K562 (cell line): ENCODE measurements at regions not wholly inside any gene's neighbourhood (a gene's known extent, or its start where the extent isn't known, plus 50 kb on each side); places are given as distances from the start of the nearest gene placed in this dataset.

ENCODE experiments used
- ATAC-seq: fragments of 200-7000 bp; cut with Tn5 transposase; 3 replicates; pipeline ENCODE4 v1.9.1; 2020; ENCODE audit warnings: moderate library complexity
- BruUV-seq: library from RNA; stranded (reverse); fragments of 400-500 nt; replicated peaks from 2 replicates; lab custom pipeline; 2021; lab: Mats Ljungman, UMichigan
- CTCF ChIA-PET: fragments of 300-600 bp; formaldehyde crosslinking; extraction: SDS; loops from one replicate; lab custom pipeline; 2021; ENCODE audit warnings: low intra/inter-chr PET ratio; lab: Yijun Ruan, JAX
- POLR2A ChIA-PET: fragments of 300-600, 350-650 bp; sonication (Branson Sonifier 250); formaldehyde crosslinking; extraction: SDS; loops from one replicate; lab custom pipeline; 2021; ENCODE audit warnings: antibody characterized with exemption, inconsistent platforms; lab: Yijun Ruan, JAX
- DNase-seq, 4 experiments: peaks; one replicate each; pipeline versions ENCODE4 v3.0.0 to v3.0.0-alpha.2; 2011 to 2018; ENCODE audit warnings: low spot score in 3 of 4, mixed read lengths in 3 of 4; ENCODE audit errors: extremely low read depth in 1 of 4
- FAIRE-seq: peaks from 2 replicates; lab custom pipeline; 2011; peaks lifted over from hg19 to GRCh38; lab: Jason Lieb, UNC
- H2AFZ ChIP-seq: 2 replicates; pipeline ENCODE4 v1.6.0; 2011; ENCODE audit warnings: low read depth, low read length, control low read depth, inconsistent platforms
- H3K27ac ChIP-seq: fragments of 200-600 bp; 3 replicates; pipeline ENCODE4 v1.8.0; 2011; ENCODE audit warnings: low read depth, mild to moderate bottlenecking, control low read depth, inconsistent platforms, low read length, moderate library complexity, mixed read lengths; ENCODE audit errors: extremely low read depth
- H3K27me3 ChIP-seq, 2 experiments: fragments of 300-600 bp in 1 of 2; 2 replicates in 1 of 2; 3 replicates in 1 of 2; pipeline versions ENCODE4 v1.6.0 to v1.8.0; 2011; ENCODE audit warnings: inconsistent platforms in 2 of 2, low read length in 2 of 2, mild to moderate bottlenecking in 1 of 2, mixed read lengths in 1 of 2, moderate library complexity in 1 of 2; ENCODE audit not compliant: control insufficient read depth in 2 of 2, insufficient read depth in 2 of 2
- H3K36me3 ChIP-seq: fragments of 300-600 bp; 3 replicates; pipeline ENCODE4 v1.8.0; 2011; ENCODE audit warnings: mild to moderate bottlenecking, low read length, inconsistent platforms; ENCODE audit not compliant: control insufficient read depth, insufficient read depth
- H3K4me1 ChIP-seq, 2 experiments: fragments of 200-600 bp in 1 of 2; replicated peaks in 1 of 2; 2 replicates in 1 of 2; 3 replicates in 1 of 2; pipeline versions ENCODE4 v1.5.1 to v1.8.0; 2011; ENCODE audit warnings: inconsistent platforms in 2 of 2, low read length in 2 of 2, mild to moderate bottlenecking in 1 of 2, mixed read lengths in 1 of 2, moderate library complexity in 1 of 2; ENCODE audit not compliant: control insufficient read depth in 2 of 2, insufficient read depth in 2 of 2
- H3K4me2 ChIP-seq: 2 replicates; pipeline ENCODE4 v1.6.1; 2011; ENCODE audit warnings: low read length, control low read depth, inconsistent platforms, mixed read lengths; ENCODE audit not compliant: insufficient read depth
- H3K4me3 ChIP-seq: fragments of 200-600 bp; sonication (generic), shearing (Covaris generic); 2 replicates; pipeline ENCODE4 v1.5.1; 2016; ENCODE audit warnings: control low read depth, inconsistent platforms
- H3K79me2 ChIP-seq: fragments of 200-600 bp; 3 replicates; pipeline ENCODE4 v1.8.0; 2011; ENCODE audit warnings: low read length, inconsistent platforms; ENCODE audit not compliant: control insufficient read depth, insufficient read depth
- H3K9ac ChIP-seq, 2 experiments: 2 replicates each; pipeline versions ENCODE4 v1.6.0 to v1.6.1; 2011; ENCODE audit warnings: low read depth in 2 of 2, low read length in 2 of 2, control low read depth in 1 of 2, inconsistent platforms in 1 of 2, mild to moderate bottlenecking in 1 of 2, mixed read lengths in 1 of 2; ENCODE audit not compliant: insufficient read depth in 1 of 2
- H3K9me1 ChIP-seq: one replicate; pipeline ENCODE4 v1.6.0; 2011; ENCODE audit warnings: inconsistent platforms, mild to moderate bottlenecking, low read length, moderate library complexity; ENCODE audit not compliant: control insufficient read depth, insufficient read depth
- H3K9me3 ChIP-seq: replicated peaks from 2 replicates; pipeline ENCODE4 v1.5.1; 2011; ENCODE audit warnings: low read depth, low read length, inconsistent platforms; ENCODE audit not compliant: control insufficient read depth, insufficient read depth
- H4K20me1 ChIP-seq: replicated peaks from 2 replicates; pipeline ENCODE4 v1.6.1; 2011; ENCODE audit warnings: low read length, inconsistent platforms, mixed read lengths; ENCODE audit not compliant: control insufficient read depth, insufficient read depth
- KAT7 ChIP-seq: sonication (generic); formaldehyde crosslinking; IDR thresholded peaks from 2 replicates; pipeline ENCODE4 v1.8.0; 2022; ENCODE audit warnings: missing genetic modification reagents, mild to moderate bottlenecking, borderline replicate concordance
- LARP7 ChIP-seq: fragments of 450-650 bp; IDR thresholded peaks from 2 replicates; pipeline ENCODE4 v1.6.1; 2016
- MAFF ChIP-seq: IDR thresholded peaks from 2 replicates; pipeline ENCODE4 v1.6.1; 2012; ENCODE audit warnings: low read length, improper control_type of control experiment
- OTX1 ChIP-seq: fragments of 450-650 bp; formaldehyde crosslinking; IDR thresholded peaks from 2 replicates; pipeline ENCODE4 v1.4.0; 2022; ENCODE audit warnings: mild to moderate bottlenecking
- PCBP2 ChIP-seq: fragments of 200-400 bp; formaldehyde crosslinking; IDR thresholded peaks from 2 replicates; pipeline ENCODE4 v1.6.1; 2018; ENCODE audit warnings: low read length, low read depth, mild to moderate bottlenecking, moderate library complexity; ENCODE audit not compliant: poor library complexity, severe bottlenecking
- SIN3A ChIP-seq, 2 experiments: fragments of 150-350 bp in 1 of 2; IDR thresholded peaks; 2 replicates each; pipeline ENCODE4 v1.6.1; 2011 to 2016; ENCODE audit warnings: borderline replicate concordance in 2 of 2, low read depth in 2 of 2, low read length in 2 of 2, mild to moderate bottlenecking in 2 of 2, moderate library complexity in 2 of 2; ENCODE audit not compliant: control insufficient read depth in 1 of 2
- ZNF124 ChIP-seq: sonication (generic); formaldehyde crosslinking; IDR thresholded peaks from 2 replicates; pipeline ENCODE4 v1.8.1; 2022; ENCODE audit warnings: missing genetic modification reagents
- WGBS: fragments of 100-300 bp; shearing (Covaris generic); methylation state at CpG from one replicate; pipeline ENCODE4 v1.1.6; 2016; ENCODE audit warnings: low coverage, mixed read lengths; ENCODE audit not compliant: insufficient coverage; ENCODE audit errors: missing lambda C conversion rate; 5-methylcytosine and 5-hydroxymethylcytosine counted together
- in situ Hi-C: fragments of 300-500 bp; cut with MboI; formaldehyde crosslinking; loops from 4 replicates; pipeline ENCODE4 v1.15.0; 2018; ENCODE audit warnings: inconsistent platforms, mixed read lengths
- intact Hi-C: fragments of 100-400 bp; cut with micrococcal nuclease; formaldehyde crosslinking; loops from 2 replicates; pipeline ENCODE4 v1.14.2; 2022
- TF ChIP-seq, protein P1 (sequence below): fragments of 250-450 bp; sonication (Bioruptor Pico); IDR thresholded peaks from 2 replicates; pipeline ENCODE4 v1.4.0; 2020; ENCODE audit warnings: borderline replicate concordance
- TF ChIP-seq, protein P2 (sequence below): fragments of 450-650 bp; IDR thresholded peaks from 2 replicates; pipeline ENCODE4 v1.6.1; 2016; ENCODE audit warnings: antibody characterized with exemption

DNA sequence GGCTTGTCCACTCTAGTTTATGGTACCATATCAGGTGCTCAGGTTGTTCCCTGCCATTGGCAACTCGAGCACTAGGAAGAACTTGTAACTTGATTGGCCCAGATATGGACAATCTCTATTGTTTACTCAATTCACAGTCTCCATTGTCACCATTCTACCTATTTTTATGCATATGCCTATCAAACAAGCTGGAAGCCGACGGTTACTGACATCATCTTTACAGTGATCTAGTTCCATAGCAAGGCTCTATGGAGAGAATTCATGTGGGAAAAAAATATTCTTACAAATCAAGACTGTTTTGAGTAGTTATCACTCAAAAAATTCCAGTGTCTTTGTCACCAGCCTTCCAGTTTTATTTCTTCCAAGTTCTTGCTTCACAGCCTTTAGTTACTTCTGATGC is 1006.2 kb upstream of the PRR20A start (continued):
- TF ChIP-seq, protein P1, sequence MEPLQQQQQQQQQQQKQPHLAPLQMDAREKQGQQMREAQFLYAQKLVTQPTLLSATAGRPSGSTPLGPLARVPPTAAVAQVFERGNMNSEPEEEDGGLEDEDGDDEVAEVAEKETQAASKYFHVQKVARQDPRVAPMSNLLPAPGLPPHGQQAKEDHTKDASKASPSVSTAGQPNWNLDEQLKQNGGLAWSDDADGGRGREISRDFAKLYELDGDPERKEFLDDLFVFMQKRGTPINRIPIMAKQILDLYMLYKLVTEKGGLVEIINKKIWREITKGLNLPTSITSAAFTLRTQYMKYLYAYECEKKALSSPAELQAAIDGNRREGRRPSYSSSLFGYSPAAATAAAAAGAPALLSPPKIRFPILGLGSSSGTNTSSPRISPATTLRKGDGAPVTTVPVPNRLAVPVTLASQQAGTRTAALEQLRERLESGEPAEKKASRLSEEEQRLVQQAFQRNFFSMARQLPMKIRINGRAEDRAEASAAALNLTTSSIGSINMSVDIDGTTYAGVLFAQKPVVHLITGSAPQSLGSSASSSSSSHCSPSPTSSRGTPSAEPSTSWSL (CRISPR knock-in tag): no peak

DNA sequence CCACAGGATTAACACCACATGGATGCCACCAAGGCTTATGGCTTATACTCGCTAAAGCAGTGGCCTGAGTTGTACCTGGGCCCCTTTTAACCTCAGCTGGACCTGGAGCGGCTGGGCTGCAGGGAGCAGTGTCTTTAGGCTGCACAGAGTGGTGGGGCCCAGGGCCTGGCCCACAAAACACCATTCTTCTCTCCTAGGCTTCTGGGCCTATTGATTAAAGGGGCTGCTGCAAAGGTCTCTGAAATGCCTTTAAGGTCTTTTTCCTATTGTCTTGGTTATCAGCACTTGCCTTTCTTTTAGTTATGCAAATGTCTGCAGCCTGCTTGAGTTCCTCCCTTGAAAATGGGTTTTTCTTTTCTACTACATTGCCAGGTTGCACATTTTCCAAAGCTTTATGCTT is 973.9 kb upstream of the PRR20A start:
- no peaks in the 10 kb centered on the region for H3K9me1 ChIP-seq
- CTCF ChIA-PET: no interaction called here
- no peak overlapping the region for H3K4me3 ChIP-seq
- no peak overlapping the region for H3K9ac ChIP-seq
- no peaks in the 10 kb centered on the region for H3K9me3 ChIP-seq
- DNase-seq (no peak), FAIRE-seq (no peak), ATAC-seq (no peak)
- no peaks in the 10 kb centered on the region for H3K79me2 ChIP-seq
- no peaks in the 10 kb centered on the region for H3K4me1 ChIP-seq
- H3K36me3 ChIP-seq: no peaks in the 10 kb centered on the region
- H3K27me3 ChIP-seq: no peaks in the 10 kb centered on the region
- in situ Hi-C loops (no loop called here), intact Hi-C loops (no loop called here)
- no peaks in the 10 kb centered on the region for H4K20me1 ChIP-seq
- H2AFZ ChIP-seq: no peak overlapping the region
- POLR2A ChIA-PET: no interaction called here
- 0% methylated on average over 2 of the region's 2 CpGs for WGBS
- H3K27ac ChIP-seq: no peak overlapping the region
- H3K4me2 ChIP-seq: no peak overlapping the region
- BruUV-seq: no TSS peak
- TF ChIP-seq, protein P2, sequence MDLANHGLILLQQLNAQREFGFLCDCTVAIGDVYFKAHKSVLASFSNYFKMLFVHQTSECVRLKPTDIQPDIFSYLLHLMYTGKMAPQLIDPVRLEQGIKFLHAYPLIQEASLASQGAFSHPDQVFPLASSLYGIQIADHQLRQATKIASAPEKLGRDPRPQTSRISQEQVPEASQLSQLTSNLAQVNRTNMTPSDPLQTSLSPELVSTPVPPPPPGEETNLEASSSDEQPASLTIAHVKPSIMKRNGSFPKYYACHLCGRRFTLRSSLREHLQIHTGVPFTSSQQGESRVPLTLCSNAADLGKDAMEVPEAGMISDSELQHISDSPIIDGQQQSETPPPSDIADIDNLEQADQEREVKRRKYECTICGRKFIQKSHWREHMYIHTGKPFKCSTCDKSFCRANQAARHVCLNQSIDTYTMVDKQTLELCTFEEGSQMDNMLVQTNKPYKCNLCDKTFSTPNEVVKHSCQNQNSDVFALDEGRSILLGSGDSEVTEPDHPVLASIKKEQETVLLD: no peak
- TF ChIP-seq PCBP2: no peak
- TF ChIP-seq ZNF124 (CRISPR knock-in tag): no peak
- TF ChIP-seq KAT7 (CRISPR knock-in tag): no peak
- TF ChIP-seq LARP7: no peak
- no peak for TF ChIP-seq OTX1 (CRISPR knock-in tag)
- no peak for TF ChIP-seq SIN3A (IDR thresholded peaks at IDR 0.05; ENCODE audit: borderline replicate concordance in 2 of 2, control insufficient read depth in 1 of 2, low read depth in 2 of 2, low read length in 2 of 2)
- no peak for TF ChIP-seq MAFF
